ENCODE measurements at regions not wholly inside any gene's neighbourhood (a gene's known extent, or its start where the extent isn't known, plus 50 kb on each side); places are given as distances from the start of the nearest gene placed in this dataset.
"Not testable (repeated sequence)": the region's sequence is repeated elsewhere in the genome, so short reads cannot be mapped to it uniquely, and the experiment has no call there.

- DNase-seq: no peak
Observed at GRCh38 chr1:29948581-29948980, 712.3 kb downstream of the PTPRU start.

- DNase-seq: no peak
Observed at GRCh38 chr1:29946057-29946456, 709.7 kb downstream of the PTPRU start.

- DNase-seq: no peak
Observed at GRCh38 chr1:29945426-29945825, 709.1 kb downstream of the PTPRU start.

- no peak for DNase-seq
Observed at GRCh38 chr1:29944253-29944905, 708.1 kb downstream of the PTPRU start.

- DNase-seq: no peak
Observed at GRCh38 chr1:29943034-29943433, 706.7 kb downstream of the PTPRU start.

GRCh38 chr1:29939079-29939478 lies 702.8 kb downstream of the PTPRU start:
- DNase-seq: no peak

- DNase-seq: no peak
Observed at GRCh38 chr1:29937356-29937755, 701.0 kb downstream of the PTPRU start.

- no peak for DNase-seq
Observed at GRCh38 chr1:29936031-29936544, 699.8 kb downstream of the PTPRU start.

GRCh38 chr1:29934255-29934772 lies 698.0 kb downstream of the PTPRU start:
- no peak for DNase-seq

- no peak for DNase-seq
Observed at GRCh38 chr1:29933067-29933466, 696.7 kb downstream of the PTPRU start.

GRCh38 chr1:29932626-29933025 lies 696.3 kb downstream of the PTPRU start:
- no peak for DNase-seq

- no peak for DNase-seq
Observed at GRCh38 chr1:29931477-29932175, 695.3 kb downstream of the PTPRU start.

GRCh38 chr1:29925058-29925457 lies 688.7 kb downstream of the PTPRU start:
- no peak for DNase-seq

GRCh38 chr1:29924017-29924431 lies 687.7 kb downstream of the PTPRU start:
- DNase-seq: no peak

GRCh38 chr1:29921741-29922140 lies 685.4 kb downstream of the PTPRU start:
- no peak for DNase-seq

- no peak for DNase-seq
Observed at GRCh38 chr1:29920784-29921183, 684.5 kb downstream of the PTPRU start.

- no peak for DNase-seq
Observed at GRCh38 chr1:29920316-29920715, 684.0 kb downstream of the PTPRU start.

GRCh38 chr1:29919041-29919440 lies 682.7 kb downstream of the PTPRU start:
- DNase-seq: not testable (repeated sequence)

GRCh38 chr1:29916656-29917369 lies 680.5 kb downstream of the PTPRU start:
- no peak for DNase-seq

GRCh38 chr1:29914936-29915335 lies 678.6 kb downstream of the PTPRU start:
- DNase-seq: no peak

- DNase-seq: no peak
Observed at GRCh38 chr1:29912425-29912824, 676.1 kb downstream of the PTPRU start.

GRCh38 chr1:29909962-29910361 lies 673.6 kb downstream of the PTPRU start:
- no peak for DNase-seq

GRCh38 chr1:29907596-29907995 lies 671.3 kb downstream of the PTPRU start:
- no peak for DNase-seq

- DNase-seq: no peak
Observed at GRCh38 chr1:29906927-29907326, 670.6 kb downstream of the PTPRU start.
